SK-N-SH (cell line): ENCODE measurements at regions not wholly inside any gene's neighbourhood (a gene's known extent, or its start where the extent isn't known, plus 50 kb on each side); places are given as distances from the start of the nearest gene placed in this dataset.

Experiments
- FOXJ3 ChIP-seq: sonication (generic); formaldehyde crosslinking; IDR thresholded peaks from 2 replicates; pipeline ENCODE4 v1.5.1; 2020; ENCODE audit warnings: mild to moderate bottlenecking, missing genetic modification reagents
- MXI1 ChIP-seq: IDR thresholded peaks from 2 replicates; pipeline ENCODE4 v1.6.1; 2012; ENCODE audit warnings: mild to moderate bottlenecking, low read depth, low read length, improper control_type of control experiment
- POLR2AphosphoS5 ChIP-seq: IDR thresholded peaks from 2 replicates; pipeline ENCODE4 v1.6.1; 2012; ENCODE audit warnings: low read depth, low read length
- RCOR1 ChIP-seq: fragments of 150-350 bp; IDR thresholded peaks from 2 replicates; pipeline ENCODE4 v1.6.1; 2017; ENCODE audit warnings: antibody characterized with exemption, low read length
- TAF1 ChIP-seq: IDR thresholded peaks from 2 replicates; pipeline ENCODE4 v1.6.1; 2012; ENCODE audit warnings: low read depth, mild to moderate bottlenecking, low read length, moderate library complexity, borderline replicate concordance
- YY1 ChIP-seq: IDR thresholded peaks from 2 replicates; pipeline ENCODE4 v1.4.0; 2012; ENCODE audit warnings: low read depth, mild to moderate bottlenecking
- TF ChIP-seq, protein P1 (sequence below): fragments of 200-600 bp; sonication (generic); IDR thresholded peaks from 2 replicates; pipeline ENCODE4 v1.6.1; 2017; ENCODE audit warnings: antibody characterized with exemption, mild to moderate bottlenecking, moderate library complexity
- TF ChIP-seq, protein P2 (sequence below): fragments of 150-350 bp; IDR thresholded peaks from 2 replicates; pipeline ENCODE4 v1.6.1; 2017; ENCODE audit warnings: antibody characterized with exemption, low read length, low read depth, borderline replicate concordance
- TF ChIP-seq, protein P3 (sequence below): IDR thresholded peaks from 2 replicates; pipeline ENCODE4 v1.4.0; 2012; ENCODE audit warnings: low read depth

DNA sequence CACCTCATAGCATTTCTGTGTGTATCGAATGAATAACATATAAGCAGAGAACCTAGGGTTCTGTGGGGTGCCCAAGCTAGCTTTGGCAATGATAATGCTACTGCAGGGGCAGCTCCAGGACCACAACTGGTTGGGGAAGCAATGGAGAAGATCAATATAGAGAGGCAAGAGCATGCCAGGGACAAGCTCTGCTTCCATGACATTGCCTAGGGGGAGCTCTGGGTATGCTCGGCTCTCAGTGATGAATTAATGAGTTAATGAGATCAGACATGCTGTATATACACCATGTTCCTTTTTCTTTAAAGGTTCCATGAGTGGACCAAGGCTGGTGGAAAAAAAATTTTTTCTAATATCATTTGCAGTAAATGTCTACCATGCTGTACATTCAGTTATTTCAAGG lies 618.4 kb downstream of the BCL11A start:
- TF ChIP-seq, protein P1, sequence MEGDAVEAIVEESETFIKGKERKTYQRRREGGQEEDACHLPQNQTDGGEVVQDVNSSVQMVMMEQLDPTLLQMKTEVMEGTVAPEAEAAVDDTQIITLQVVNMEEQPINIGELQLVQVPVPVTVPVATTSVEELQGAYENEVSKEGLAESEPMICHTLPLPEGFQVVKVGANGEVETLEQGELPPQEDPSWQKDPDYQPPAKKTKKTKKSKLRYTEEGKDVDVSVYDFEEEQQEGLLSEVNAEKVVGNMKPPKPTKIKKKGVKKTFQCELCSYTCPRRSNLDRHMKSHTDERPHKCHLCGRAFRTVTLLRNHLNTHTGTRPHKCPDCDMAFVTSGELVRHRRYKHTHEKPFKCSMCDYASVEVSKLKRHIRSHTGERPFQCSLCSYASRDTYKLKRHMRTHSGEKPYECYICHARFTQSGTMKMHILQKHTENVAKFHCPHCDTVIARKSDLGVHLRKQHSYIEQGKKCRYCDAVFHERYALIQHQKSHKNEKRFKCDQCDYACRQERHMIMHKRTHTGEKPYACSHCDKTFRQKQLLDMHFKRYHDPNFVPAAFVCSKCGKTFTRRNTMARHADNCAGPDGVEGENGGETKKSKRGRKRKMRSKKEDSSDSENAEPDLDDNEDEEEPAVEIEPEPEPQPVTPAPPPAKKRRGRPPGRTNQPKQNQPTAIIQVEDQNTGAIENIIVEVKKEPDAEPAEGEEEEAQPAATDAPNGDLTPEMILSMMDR, result no peak
- no peak for TF ChIP-seq YY1
- TF ChIP-seq, protein P2, sequence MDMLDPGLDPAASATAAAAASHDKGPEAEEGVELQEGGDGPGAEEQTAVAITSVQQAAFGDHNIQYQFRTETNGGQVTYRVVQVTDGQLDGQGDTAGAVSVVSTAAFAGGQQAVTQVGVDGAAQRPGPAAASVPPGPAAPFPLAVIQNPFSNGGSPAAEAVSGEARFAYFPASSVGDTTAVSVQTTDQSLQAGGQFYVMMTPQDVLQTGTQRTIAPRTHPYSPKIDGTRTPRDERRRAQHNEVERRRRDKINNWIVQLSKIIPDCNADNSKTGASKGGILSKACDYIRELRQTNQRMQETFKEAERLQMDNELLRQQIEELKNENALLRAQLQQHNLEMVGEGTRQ, result no peak
- TF ChIP-seq, protein P3, sequence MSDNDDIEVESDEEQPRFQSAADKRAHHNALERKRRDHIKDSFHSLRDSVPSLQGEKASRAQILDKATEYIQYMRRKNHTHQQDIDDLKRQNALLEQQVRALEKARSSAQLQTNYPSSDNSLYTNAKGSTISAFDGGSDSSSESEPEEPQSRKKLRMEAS, result no peak
- no peak for TF ChIP-seq FOXJ3
- no peak for TF ChIP-seq TAF1
- TF ChIP-seq POLR2AphosphoS5, result no peak
- TF ChIP-seq MXI1, result no peak
- TF ChIP-seq RCOR1, result no peak
